ENCODE measurements at regions not wholly inside any gene's neighbourhood (a gene's known extent, or its start where the extent isn't known, plus 50 kb on each side); places are given as distances from the start of the nearest gene placed in this dataset.

- TF ChIP-seq CTCF (IDR thresholded peaks at IDR 0.05) = no peak
- no peak for TF ChIP-seq EP300 (IDR thresholded peaks at IDR 0.05)
- TF ChIP-seq POLR2AphosphoS5 (IDR thresholded peaks at IDR 0.05) = no peak
- no peak for TF ChIP-seq POLR2A (IDR thresholded peaks at IDR 0.05)
Measured at GRCh38 chr3:182023843-182024242, 312.1 kb downstream of the SOX2 start.

Data from suprapubic skin (tissue), 4 donors.